ENCODE measurements at regions not wholly inside any gene's neighbourhood (a gene's known extent, or its start where the extent isn't known, plus 50 kb on each side); places are given as distances from the start of the nearest gene placed in this dataset.

DNA sequence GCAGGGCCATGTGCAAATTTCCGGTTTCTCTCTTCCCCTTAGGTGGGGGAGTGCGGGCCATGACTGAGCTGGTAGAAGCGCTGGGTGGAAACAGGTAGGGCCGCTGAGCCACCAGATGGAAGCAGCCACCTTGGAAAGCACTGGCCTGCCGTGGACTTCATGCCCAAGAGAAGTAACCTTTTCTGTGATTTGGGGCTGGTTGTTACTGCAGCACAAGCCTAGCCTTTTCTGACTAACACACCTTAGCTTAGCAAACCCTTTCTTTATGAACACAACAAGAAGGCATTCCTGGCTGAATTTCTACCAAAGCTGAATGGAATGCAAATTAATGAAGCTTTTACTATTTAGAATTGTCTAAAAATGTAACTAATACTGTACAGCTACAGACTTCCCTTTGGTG is 149.6 kb upstream of the UBE2E1 start:
- TF ChIP-seq CTCF (IDR thresholded peaks at IDR 0.05 in 8 of 11, conservative IDR thresholded peaks at IDR 0.05 in 3 of 11) (no peak), POLR2AphosphoS5 (IDR thresholded peaks at IDR 0.05) (no peak), POLR2A (IDR thresholded peaks at IDR 0.05) (no peak)
